Epithelial cell of prostate (primary cell): ENCODE measurements at regions not wholly inside any gene's neighbourhood (a gene's known extent, or its start where the extent isn't known, plus 50 kb on each side); places are given as distances from the start of the nearest gene placed in this dataset.
A peak's percentile ranks its signal among the peaks of the same experiment; 100 is the strongest.

Experiments
- DNase-seq: peaks from one replicate; pipeline ENCODE4 v3.0.0-alpha.2; 2011; ENCODE audit warnings: low read depth, low spot score
- H3K27ac ChIP-seq: fragments of 450-650 bp; 2 replicates; pipeline ENCODE4 v1.5.1; 2017; ENCODE audit warnings: mild to moderate bottlenecking

DNA sequence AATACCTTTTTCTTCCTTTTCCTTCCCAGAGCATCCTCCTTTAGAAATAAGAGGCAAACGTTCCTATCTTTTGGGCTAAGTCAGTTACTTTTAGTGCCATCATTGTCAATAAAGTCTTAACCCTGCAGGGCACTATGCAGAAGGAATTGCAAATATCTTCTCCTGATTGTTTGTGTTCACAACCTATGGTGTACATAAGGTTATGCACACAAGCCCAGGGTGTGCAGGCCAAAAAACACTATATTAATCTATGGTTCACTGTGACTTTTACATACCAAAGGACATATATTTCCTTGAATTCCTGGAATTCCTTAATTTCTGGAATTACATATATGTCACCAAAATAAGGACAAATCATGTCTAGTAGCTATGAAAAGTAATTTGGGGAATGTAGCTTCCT is 493.5 kb downstream of the MTRR start:
- H3K27ac ChIP-seq, result peak overlapping the region; percentile 23

DNA sequence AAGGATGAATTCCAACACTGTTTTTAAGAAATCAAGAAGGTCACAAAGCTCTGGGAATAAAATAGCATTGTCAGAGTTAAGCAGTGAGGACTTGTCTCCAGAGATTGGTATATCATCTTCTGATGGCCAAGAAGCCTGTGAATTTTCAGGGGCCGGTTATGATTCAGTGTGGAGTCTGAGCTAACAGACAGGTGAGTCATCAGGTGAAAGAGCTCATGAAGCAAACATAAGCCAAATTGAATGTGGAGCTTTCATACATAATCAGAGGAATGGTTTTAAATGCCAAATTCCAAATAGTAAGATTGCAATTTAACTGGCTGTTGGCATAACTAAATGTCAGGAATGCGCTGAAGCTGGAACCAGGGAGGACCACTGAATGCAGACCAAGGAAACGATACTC is 494.2 kb downstream of the MTRR start:
- peak overlapping the region; percentile 23 for H3K27ac ChIP-seq
- DNase-seq, result peak; percentile 33

More for the DNA sequence above, 493.5 kb downstream of the MTRR start:
- no peak for DNase-seq

DNA sequence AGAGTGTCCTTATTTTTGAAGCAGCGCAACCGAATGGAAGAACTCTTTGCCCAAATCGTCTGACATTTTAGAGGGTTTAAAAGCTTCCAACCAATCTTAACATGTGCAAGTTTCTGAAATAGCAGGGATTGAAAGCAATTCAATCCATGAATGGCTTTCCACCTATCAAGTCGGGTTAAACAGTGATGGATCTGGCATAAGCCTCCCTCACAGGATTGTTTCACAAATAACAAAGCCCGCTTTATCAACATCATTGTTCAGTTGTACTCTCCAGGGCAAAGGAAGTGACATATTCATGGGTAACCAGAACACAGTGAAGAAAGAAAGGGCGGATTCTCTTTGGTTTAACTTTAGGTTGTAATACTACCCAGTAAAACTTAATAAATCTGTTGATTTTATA is 497.3 kb downstream of the MTRR start:
- DNase-seq, result no peak
- no peak overlapping the region for H3K27ac ChIP-seq

DNA sequence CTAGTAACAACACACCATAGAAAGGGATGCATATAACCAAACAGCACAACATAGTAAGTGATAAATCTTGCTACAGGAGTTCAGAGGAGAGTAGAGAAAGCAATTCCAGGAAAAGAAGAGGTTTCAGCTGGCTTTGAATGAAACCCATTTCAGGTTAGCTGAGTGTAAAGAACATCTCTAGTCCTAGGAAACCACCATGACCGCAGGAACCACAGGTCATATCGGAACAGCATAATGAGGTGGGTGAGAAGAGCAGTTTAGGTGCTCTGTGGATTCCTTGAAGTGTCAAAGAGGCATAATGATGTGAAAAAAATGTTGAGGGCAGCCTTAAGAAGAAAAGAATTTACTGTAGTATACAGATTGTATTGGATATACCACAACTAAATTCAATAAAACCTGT is 507.5 kb downstream of the MTRR start:
- no peak overlapping the region for H3K27ac ChIP-seq
- no peak for DNase-seq

DNA sequence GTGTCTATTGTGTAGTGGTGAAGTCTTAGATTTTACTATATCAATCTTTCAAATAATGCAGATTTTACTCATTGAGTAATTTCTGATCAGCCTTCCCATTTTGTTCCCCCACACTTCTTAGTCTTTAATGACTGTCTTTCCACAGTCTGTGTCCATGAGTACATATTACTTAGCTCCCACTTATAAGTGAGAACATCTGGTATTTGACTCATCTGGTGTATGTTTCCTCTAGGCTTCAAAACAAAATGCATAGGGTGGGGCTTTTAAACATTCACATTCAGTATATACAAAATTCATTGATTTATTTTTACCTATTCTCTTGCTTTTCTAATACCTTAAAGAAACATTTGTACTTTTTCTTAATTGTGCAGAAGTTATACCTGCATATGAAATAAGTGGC is 513.0 kb downstream of the MTRR start:
- no peak for DNase-seq
- no peak overlapping the region for H3K27ac ChIP-seq

DNA sequence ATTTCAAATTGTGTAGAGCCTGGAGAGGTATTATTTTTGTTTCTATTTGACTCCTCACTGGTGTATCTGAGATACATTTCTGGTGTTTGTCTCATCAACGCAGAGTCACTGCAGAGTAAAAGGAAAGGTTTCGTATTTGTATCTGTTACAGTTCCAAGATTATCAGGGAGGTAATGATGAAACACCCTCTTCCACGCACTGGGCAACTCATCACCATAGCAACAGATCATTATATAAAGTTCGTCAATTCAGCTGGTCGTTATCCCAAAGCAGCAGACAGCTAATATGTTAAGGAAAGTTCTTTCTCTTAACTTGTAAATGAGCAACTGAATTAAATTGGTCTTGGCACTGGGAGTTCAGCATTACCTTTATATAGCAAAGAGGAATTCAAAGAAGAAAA is 513.5 kb downstream of the MTRR start:
- no peak for DNase-seq
- no peak overlapping the region for H3K27ac ChIP-seq

DNA sequence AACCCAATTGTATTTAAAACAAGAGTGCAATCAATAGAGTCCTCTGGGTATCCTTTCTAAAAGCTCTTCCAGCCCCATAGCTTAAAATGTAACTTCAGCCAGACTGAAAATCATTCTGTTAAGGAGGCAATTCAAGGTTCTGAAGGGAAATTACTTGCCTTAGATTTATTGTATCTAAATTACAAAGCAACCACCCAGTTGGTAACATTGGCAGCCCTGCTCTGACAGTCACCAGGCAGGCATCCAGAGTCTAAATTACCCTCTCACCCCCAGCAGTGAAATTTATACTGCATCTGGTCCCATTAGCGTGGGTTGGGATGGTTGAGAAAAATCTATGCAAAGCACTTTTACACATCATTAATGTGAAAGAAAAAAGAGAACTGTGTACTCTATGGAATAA is 514.7 kb downstream of the MTRR start:
- DNase-seq, result no peak
- no peak overlapping the region for H3K27ac ChIP-seq

DNA sequence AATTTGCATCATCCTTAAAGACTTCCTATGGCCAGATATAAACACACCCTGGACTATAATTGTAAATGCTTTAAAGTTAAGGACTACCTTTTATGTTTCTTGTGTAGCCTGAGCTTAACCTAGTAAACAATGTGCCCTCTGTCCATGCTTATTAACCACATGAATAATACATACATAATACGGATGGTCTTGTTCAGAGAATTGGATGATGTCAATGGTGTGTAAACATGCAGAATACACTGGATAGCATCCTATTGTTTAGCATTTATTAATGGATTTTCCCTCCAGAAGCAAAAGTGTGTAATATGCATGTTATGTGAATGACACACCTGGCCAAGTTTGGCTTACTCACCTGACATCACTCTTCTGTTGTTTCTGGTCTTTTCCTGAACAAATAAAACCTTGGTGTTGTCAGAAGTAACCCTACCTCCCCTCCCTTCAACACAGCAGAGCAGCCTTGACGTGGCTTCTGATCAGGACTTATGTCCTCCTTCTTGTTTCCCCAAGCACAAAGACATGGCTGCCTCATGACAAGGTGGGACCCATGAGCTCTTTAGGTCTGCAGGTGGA is 517.9 kb downstream of the MTRR start:
- DNase-seq, result peak; percentile 22
- peak overlapping the region; percentile 25 for H3K27ac ChIP-seq

DNA sequence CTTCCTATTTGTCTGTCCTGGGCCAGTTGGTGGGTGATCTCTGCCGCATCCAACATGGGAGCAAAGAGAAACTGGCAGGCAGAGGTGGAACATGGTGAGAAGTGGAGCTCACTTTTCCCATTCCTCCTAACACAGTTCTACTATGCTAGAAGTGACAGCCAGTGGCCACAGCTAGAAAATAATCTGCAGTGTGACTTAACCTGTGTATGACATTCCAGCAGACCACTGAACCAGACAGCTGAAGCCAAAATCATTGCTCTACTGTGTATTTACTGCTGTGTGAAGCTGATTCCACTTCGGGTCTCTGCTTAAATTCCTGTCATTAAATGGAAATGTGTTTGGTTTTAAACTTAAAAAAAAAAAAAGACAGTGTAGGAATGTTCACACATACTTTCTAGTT is 523.0 kb downstream of the MTRR start:
- no peak for DNase-seq
- H3K27ac ChIP-seq, result no peak overlapping the region

DNA sequence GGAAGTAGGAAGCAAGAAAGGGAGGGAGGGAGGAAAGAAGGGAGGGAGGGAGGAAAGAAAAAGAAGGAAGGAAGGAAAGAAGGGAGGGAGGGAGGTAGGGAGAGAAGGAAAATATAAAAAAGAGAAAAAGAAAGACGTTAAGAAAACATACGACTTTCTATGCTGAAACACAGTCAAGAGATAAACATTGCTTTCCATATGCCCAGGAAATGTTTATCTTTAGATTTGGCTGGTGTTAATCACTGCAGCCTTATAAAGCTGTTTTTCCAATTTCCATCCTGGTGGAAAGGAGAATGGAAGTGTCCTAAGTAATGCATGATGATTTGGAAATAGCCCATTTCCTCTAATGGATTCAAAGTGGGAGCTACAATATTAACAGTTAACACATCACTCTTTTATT is 524.3 kb downstream of the MTRR start:
- H3K27ac ChIP-seq, result no peak overlapping the region
- no peak for DNase-seq

DNA sequence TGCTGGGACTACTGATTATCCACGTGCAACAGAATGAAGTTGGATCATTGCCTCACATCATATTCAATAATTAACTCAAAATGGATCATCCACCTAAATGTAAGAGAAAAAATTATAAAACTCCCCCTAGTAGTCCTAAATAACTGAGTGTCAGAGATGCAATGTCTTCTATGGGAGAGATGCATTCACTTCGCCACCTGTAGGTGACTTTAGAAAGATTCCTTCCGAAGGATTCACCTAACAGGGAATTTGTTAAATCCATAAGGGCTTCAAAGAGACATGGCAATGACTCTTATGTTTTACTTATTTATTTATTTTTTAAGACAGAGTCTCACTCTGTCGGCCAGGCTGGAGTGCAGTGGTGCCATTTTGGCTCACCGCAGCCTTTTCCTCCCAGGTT is 526.0 kb downstream of the MTRR start:
- H3K27ac ChIP-seq, result no peak overlapping the region
- no peak for DNase-seq

DNA sequence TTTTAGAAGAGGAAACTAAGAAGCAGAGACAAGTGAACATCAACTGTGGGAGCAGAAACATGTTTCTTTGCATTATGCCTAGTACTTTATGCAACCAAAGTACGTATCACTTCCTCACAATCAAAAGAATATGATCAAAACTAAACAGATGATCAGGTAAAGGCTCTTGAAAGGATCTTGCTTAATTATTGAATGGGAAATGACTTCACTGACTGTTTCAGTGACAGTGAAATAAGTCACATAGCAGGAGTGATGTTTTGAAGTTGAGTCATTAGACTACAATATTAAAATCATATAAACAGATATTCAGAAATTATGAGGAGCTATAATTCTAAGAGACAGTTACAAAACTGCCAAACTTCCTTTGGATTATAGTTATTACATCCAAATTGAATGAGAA is 527.3 kb downstream of the MTRR start:
- no peak for DNase-seq

DNA sequence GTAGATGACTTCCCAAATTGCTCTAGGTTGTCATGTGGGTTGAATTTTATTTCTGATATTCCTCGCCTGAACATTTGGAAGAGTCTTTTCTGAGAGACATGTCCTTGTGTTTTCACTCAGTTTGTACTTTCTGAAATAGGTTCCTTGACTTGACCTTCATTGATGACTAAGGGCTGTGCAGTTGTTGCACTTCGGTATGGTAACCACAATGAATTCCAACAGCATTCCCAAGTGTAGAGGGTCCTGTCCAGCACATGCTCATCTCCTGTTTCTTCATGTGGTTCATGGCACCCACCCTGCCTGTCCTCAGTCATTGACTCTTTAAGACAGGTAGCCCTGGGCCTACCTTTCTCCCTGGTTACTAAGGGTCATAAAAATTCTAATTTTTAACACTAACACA is 527.8 kb downstream of the MTRR start:
- H3K27ac ChIP-seq, result peak overlapping the region; percentile 70

More for the DNA sequence above, 527.3 kb downstream of the MTRR start:
- H3K27ac ChIP-seq, result peak overlapping the region; percentile 70

DNA sequence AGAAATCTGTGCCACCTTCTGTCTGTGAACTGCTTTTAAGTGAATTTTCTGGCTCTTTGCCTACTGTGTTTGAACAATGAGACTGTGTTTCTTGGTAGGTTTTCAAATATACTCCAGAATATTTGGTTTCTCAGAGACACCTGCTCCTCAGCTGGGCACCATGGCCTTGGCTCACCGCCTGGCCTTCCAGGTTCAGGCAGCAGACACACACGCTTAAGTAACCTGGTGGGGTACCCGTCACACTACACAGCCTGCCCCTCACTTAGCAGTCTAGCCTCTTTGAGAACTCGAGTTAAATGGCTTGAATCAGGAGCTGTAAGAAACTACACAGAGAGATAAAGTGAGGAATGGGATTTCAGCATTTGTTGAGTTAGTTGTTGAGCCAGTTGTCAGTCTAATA is 530.5 kb downstream of the MTRR start:
- DNase-seq, result no peak
- H3K27ac ChIP-seq, result no peak overlapping the region

More for the DNA sequence above, 527.8 kb downstream of the MTRR start:
- DNase-seq, result no peak

DNA sequence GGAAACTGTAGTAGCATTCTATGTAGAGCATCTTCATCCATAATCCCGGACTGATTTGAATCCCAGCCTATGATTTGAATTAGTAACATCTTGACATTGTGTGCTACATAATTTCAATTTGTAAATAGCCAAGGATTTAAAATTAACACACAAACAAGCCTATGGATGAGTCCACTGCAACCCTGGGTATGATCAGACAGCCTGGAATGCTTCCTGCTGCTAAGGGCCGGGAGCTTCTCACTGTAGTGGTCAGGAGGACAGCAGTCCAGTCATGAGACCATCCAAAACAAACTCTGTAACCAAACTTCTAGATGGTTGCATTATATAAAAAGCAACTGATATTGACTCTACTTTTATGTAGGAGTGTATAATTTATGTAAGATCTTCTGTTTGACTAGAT is 539.3 kb downstream of the MTRR start:
- no peak overlapping the region for H3K27ac ChIP-seq
- DNase-seq, result no peak

DNA sequence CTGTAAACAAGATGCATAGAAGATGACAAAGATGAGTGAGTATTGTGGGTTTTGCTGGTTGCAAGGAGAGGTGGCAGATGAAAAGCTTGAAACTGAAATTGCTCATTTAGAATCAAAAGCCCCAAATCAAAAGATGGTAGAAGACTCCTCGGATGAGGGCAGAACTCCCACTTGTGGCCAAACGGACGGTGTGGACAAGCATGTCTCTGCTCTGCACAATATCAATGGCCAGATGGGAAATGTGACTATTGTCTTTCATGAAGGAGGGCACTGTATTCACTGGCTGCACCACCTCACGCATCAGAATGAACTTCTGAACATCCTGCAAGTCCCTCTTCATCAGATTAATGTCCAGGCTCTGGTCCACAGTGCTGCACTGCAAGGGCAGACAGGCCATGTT is 541.7 kb downstream of the MTRR start:
- no peak overlapping the region for H3K27ac ChIP-seq
- DNase-seq, result no peak

DNA sequence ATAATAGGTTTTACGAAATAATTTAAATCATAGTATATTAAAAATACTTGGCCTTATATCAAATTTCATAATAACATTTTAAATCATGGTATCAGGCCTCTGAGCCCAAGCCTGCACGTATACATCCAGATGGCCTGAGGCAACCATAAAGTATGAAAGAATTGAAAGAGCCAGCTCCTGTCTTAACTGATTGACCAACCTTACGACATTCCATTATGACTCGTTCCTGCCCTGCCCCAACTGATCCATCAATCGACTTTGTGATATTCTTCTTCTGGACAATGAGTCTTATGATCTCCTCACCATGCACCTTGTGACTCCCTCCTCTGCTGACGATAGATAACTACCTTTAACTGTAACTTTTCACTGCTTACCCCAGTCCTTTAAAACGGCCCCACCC is 545.0 kb downstream of the MTRR start:
- H3K27ac ChIP-seq, result peak overlapping the region; percentile 20
- DNase-seq, result peak; percentile 18

DNA sequence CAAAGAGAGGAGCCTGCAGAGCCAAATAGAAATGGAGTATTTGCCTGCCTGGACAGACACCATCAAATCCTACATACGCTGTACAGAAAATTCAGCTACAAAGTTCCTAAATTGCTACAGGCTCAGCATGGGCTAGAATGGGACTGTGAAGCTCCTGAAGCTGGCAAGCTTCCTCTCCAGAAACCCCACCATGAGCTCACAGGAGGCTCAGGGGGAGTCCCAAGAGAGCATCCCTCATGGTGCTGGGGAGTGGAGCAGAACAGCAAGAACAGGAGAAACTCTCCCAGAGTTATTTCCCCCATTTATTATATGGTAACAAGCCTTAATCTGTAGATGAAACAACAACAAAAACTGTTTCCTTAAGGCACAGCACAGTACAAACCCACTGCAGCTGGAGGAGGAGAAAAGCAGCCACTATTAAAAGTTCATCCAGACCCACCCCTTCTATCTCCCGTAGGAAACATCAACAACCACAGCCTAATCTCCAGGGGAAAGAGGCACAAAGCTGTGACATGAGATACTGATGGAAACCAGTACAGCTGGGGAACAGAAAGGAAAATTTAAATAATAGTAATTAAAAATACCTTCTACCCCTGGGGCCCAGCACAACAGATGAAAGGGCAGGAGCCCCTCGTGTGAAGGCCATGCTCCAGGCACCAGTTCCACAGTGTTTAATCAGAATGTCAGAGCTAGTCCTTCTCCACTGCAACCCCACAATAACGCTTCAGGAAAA is 548.5 kb downstream of the MTRR start:
- no peak for DNase-seq

DNA sequence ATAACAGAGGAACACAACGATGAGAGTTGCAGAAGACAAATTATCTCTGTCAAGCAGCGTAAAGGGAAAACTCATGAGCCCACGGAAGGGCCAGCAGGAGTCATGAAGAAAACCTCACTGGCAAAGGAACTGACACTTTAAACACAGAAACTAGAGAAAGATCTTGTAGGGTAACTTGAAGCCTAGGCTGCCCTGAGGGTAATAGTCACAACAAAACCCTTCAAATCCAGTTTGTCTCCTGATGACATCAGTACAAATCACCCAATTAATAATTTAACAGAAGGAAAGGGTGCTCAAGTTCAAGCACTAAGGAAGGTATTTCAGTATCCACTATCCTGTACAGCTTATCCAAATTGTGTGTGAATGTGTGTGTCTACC is 549.1 kb downstream of the MTRR start:
- peak overlapping the region; percentile 34 for H3K27ac ChIP-seq
- peak; percentile 27 for DNase-seq

More for the DNA sequence above, 548.5 kb downstream of the MTRR start:
- H3K27ac ChIP-seq, result peak overlapping the region; percentile 34

DNA sequence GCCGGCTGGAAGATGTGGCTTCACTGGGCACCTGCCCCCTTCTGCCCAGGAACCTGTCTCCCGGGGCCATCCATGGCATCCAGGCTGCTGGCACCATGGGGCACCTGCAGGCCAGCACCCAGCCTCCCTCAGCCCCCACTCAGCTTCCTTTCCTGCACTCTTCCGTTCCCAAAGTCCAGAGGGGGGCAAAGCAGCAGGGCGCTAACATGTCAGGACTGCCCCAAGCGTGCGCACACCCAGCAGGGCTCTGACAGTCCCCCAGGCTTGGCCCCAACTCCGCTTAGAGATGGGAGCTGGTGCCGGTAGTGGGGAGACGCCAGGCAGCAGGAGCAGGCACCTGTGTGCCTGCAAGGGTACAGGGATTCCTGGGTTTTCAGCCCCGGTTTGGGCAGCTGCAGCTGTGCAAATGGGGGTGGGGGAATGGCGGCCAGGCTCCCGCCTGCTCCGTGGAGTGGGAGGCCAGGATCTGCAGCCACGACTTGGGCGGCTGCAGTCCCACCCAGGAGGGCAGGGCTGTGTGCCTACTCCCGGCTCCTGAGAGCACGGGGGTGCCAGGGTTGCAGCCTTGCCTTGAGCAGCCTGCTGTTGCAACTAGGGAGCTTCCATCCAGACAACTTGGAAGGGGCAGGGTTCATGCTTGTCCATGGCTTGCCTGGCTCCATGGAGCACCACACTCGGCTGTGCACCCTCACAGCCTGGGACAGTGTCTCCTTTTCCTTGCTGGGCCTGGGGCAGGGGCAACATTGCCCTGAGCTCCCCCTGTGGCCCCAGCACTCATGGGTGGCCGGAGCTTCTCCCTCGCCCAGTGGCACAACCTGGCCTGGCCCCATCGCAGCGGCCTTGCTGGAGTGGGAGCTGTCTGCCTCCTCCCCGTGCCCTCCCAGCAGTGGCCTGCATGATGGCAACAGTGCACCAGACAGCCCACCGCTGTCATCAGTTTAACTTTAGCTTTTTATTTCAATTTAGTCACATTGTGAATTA is 561.1 kb downstream of the MTRR start:
- DNase-seq, result no peak
- no peak overlapping the region for H3K27ac ChIP-seq

DNA sequence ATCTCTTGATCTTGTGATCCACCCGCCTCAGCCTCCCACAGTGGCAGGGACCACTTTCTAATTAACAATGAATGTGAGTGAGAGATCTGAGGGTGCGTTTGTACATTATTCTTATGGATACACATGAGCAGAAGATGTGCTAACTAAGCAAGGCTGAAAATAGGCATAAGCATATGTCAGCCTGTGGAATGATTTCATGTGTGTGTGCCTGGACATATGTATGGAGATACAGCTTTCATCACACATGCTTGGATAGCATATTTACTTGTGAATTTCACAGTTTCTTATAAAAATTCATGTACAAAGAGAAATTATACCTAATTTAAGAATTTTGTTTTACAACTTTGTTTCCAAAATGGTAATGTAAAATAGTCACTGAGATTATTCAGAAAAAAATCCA is 565.6 kb downstream of the MTRR start:
- no peak for DNase-seq
- no peak overlapping the region for H3K27ac ChIP-seq
